ENCODE measurements at regions not wholly inside any gene's neighbourhood (a gene's known extent, or its start where the extent isn't known, plus 50 kb on each side); places are given as distances from the start of the nearest gene placed in this dataset.

DNA sequence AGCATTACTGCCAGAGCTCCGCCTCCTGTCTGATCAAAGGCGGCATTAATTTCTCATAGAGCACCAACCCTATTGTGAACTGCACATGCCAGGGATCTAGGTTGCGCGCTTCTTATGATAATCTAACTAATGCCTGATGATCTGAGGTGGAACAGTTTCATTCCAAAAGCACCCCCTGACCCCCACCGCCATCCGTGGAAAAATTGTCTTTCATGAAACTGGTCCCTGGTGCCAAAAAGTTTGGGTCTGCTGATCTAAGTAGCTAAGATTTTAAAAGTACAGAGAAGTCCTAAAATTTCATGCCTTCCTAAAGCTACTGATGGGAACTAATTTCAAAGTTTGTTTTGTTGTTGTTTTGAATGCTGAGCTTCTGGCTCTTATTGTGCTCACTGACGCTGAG, 281.6 kb downstream of the PRL start:
- no peaks in the 10 kb centered on the region for H3K79me2 ChIP-seq (ENCODE audit: control insufficient read depth, insufficient read depth, low read length)
- H3K27me3 ChIP-seq (ENCODE audit: control insufficient read depth, extremely low read depth, insufficient read depth, low read length), result no peaks in the 10 kb centered on the region
- H3K4me2 ChIP-seq (ENCODE audit: control insufficient read depth, extremely low read depth, insufficient read depth, low read depth, low read length), result no peak overlapping the region
- no peak for TF ChIP-seq CTCF (optimal IDR thresholded peaks at IDR 0.05 in 1 of 3, IDR thresholded peaks at IDR 0.05 in 1 of 3, conservative IDR thresholded peaks at IDR 0.05 in 1 of 3; ENCODE audit: extremely low read depth in 1 of 3, insufficient read depth in 2 of 3, low read length in 3 of 3)
- TF ChIP-seq EZH2 (IDR thresholded peaks at IDR 0.05; ENCODE audit: low read length), result no peak
- FAIRE-seq (no peak), DNase-seq (ENCODE audit: low read depth, low spot score) (no peak)
- H3K36me3 ChIP-seq (ENCODE audit: control insufficient read depth in 2 of 2, extremely low read depth in 1 of 2, insufficient read depth in 2 of 2, low read length in 2 of 2), result no peaks in the 10 kb centered on the region
- no peaks in the 10 kb centered on the region for H3K9me3 ChIP-seq (ENCODE audit: control insufficient read depth, low read depth, low read length)
- no peak overlapping the region for H3K4me3 ChIP-seq (ENCODE audit: control insufficient read depth in 2 of 3, extremely low read depth in 1 of 3, insufficient read depth in 2 of 3, low read depth in 1 of 3, low read length in 3 of 3)
- no peak overlapping the region for H3K9ac ChIP-seq (ENCODE audit: control insufficient read depth, extremely low read depth, insufficient read depth, low read length)
- H3K27ac ChIP-seq (ENCODE audit: control insufficient read depth, insufficient read depth, low read length), result no peak overlapping the region
- no peaks in the 10 kb centered on the region for H4K20me1 ChIP-seq (ENCODE audit: control insufficient read depth, extremely low read depth, insufficient read depth, low read length)
- no peaks in the 10 kb centered on the region for H3K4me1 ChIP-seq (ENCODE audit: control insufficient read depth, extremely low read depth, insufficient read depth, low read length)
- no peaks in the 10 kb centered on the region for H3K9me1 ChIP-seq (ENCODE audit: control insufficient read depth, extremely low read depth, insufficient read depth, low read length)
- no peak overlapping the region for H2AFZ ChIP-seq (ENCODE audit: control insufficient read depth, low read length)
- dilution Hi-C loops (cut with MboI; ENCODE audit: extremely low pct_ligation_motif_present, low sequenced_read_pairs), result no loop called here

GRCh38 chr6:22015944-22016343, 280.9 kb downstream of the PRL start:
- Histone ChIP-seq H3K36me3 (ENCODE audit: control insufficient read depth in 2 of 2, extremely low read depth in 1 of 2, insufficient read depth in 2 of 2, low read length in 2 of 2) (no peaks in the 10 kb centered on the region), H3K9me1 (ENCODE audit: control insufficient read depth, extremely low read depth, insufficient read depth, low read length) (no peaks in the 10 kb centered on the region), H3K4me1 (ENCODE audit: control insufficient read depth, extremely low read depth, insufficient read depth, low read length) (no peaks in the 10 kb centered on the region), H3K79me2 (ENCODE audit: control insufficient read depth, insufficient read depth, low read length) (no peaks in the 10 kb centered on the region), H3K9ac (ENCODE audit: control insufficient read depth, extremely low read depth, insufficient read depth, low read length) (no peak overlapping the region), H3K4me3 (ENCODE audit: control insufficient read depth in 2 of 3, extremely low read depth in 1 of 3, insufficient read depth in 2 of 3, low read depth in 1 of 3, low read length in 3 of 3) (no peak overlapping the region), H3K9me3 (ENCODE audit: control insufficient read depth, low read depth, low read length) (no peaks in the 10 kb centered on the region), H3K4me2 (ENCODE audit: control insufficient read depth, extremely low read depth, insufficient read depth, low read depth, low read length) (no peak overlapping the region), H2AFZ (ENCODE audit: control insufficient read depth, low read length) (no peak overlapping the region), H3K27me3 (ENCODE audit: control insufficient read depth, extremely low read depth, insufficient read depth, low read length) (no peaks in the 10 kb centered on the region), H3K27ac (ENCODE audit: control insufficient read depth, insufficient read depth, low read length) (no peak overlapping the region), H4K20me1 (ENCODE audit: control insufficient read depth, extremely low read depth, insufficient read depth, low read length) (no peaks in the 10 kb centered on the region)
- TF ChIP-seq EZH2 (IDR thresholded peaks at IDR 0.05; ENCODE audit: low read length) (no peak), CTCF (optimal IDR thresholded peaks at IDR 0.05 in 1 of 3, IDR thresholded peaks at IDR 0.05 in 1 of 3, conservative IDR thresholded peaks at IDR 0.05 in 1 of 3; ENCODE audit: extremely low read depth in 1 of 3, insufficient read depth in 2 of 3, low read length in 3 of 3) (no peak)
- FAIRE-seq (no peak), DNase-seq (ENCODE audit: low read depth, low spot score) (no peak)
- dilution Hi-C loops (cut with MboI; ENCODE audit: extremely low pct_ligation_motif_present, low sequenced_read_pairs), result no loop called here

All from keratinocyte (primary cell).